AG09309 (cell line): ENCODE measurements at regions not wholly inside any gene's neighbourhood (a gene's known extent, or its start where the extent isn't known, plus 50 kb on each side); places are given as distances from the start of the nearest gene placed in this dataset.
A peak's percentile ranks its signal among the peaks of the same experiment; 100 is the strongest.
"Not testable (repeated sequence)": the region's sequence is repeated elsewhere in the genome, so short reads cannot be mapped to it uniquely, and the experiment has no call there.

Experiments used
- DNase-seq: peaks from one replicate; pipeline ENCODE4 v3.0.0-alpha.2; 2010; ENCODE audit warnings: low read depth
- H3K4me3 ChIP-seq: 2 replicates; pipeline ENCODE4 v1.5.1; 2011; ENCODE audit warnings: mild to moderate bottlenecking, low read depth, low read length, moderate library complexity; ENCODE audit not compliant: control insufficient read depth
- CTCF ChIP-seq: IDR thresholded peaks from 2 replicates; pipeline ENCODE4 v1.5.1; 2011; ENCODE audit warnings: mild to moderate bottlenecking, low read depth, low read length, inconsistent platforms; ENCODE audit not compliant: insufficient read depth, control insufficient read depth; ENCODE audit errors: missing control alignments

- no peak for TF ChIP-seq CTCF
- H3K4me3 ChIP-seq = no peak overlapping the region
- DNase-seq = no peak
These were observed 465.0 kb upstream of the HSF2 start for GRCh38 chr6:121934451-121934850.

- no peak for TF ChIP-seq CTCF
- DNase-seq = no peak
- no peak overlapping the region for H3K4me3 ChIP-seq
These were observed 458.7 kb upstream of the HSF2 start for GRCh38 chr6:121940728-121941127.

- peak; percentile 40 for DNase-seq
- no peak for TF ChIP-seq CTCF
- H3K4me3 ChIP-seq = no peak overlapping the region
These were observed 455.1 kb upstream of the HSF2 start for GRCh38 chr6:121944354-121944753.

GRCh38 chr6:121951123-121951522 lies 448.3 kb upstream of the HSF2 start:
- no peak for DNase-seq
- TF ChIP-seq CTCF = no peak
- no peak overlapping the region for H3K4me3 ChIP-seq

GRCh38 chr6:121951918-121952379 lies 447.5 kb upstream of the HSF2 start:
- H3K4me3 ChIP-seq = no peak overlapping the region
- DNase-seq = peak; percentile 41
- no peak for TF ChIP-seq CTCF

DNA sequence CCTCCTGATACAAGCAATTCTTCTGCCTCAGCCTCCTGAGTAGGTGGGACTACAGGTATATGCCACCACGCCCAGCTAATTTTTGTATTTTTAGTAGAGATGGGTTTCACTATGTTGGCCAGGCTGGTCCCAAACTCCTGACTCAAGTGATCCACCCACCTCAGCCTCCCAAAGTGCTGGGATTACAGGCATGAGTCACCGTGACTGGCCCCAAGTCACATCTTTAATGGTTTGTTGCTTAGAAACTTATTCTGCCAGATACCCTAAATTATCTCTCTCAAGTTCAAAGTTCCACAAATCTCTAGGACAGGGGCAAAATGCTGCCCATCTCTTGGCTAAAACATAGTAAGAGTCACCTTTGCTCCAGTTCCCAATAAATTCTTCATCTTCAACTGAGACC lies 444.1 kb upstream of the HSF2 start:
- not testable (repeated sequence) for DNase-seq, H3K4me3 ChIP-seq

DNA sequence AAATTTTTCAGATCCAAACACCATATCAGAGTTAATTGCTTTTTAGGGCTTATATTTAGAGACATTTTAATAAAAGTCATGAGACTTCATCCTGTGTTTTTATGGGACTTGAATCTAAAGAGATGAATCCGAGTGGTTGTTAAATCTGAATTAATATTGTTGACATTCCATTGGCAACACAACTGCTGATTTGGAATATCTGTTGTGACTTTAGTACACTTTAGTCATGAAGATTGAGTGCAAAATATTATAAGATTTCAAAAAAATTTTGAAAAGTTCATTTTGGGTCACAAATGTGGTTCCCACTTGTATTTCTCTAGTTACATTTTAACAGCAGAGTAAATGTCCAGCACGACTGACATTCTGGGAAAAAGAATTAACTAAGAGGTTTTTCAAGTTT lies 442.7 kb upstream of the HSF2 start:
- DNase-seq = no peak
- no peak overlapping the region for H3K4me3 ChIP-seq
- TF ChIP-seq CTCF = no peak

DNA sequence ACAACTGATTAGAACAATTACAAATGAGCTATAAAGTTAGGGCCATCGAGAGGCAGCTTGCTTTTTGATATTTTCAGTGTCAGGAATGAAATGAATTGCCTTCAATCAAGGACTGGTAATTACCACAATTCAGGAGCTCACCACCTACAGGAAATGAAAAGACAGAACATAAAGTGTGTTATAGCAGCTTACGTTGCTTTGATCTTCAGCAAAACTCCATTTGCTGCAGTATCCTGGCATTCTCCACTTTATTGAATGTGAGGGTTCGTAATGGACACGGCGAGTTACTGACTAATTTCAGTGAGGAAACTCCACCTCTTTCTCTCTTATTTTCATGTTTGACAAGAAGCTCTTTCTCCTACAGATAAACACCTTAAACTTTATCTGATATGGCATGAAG lies 440.0 kb upstream of the HSF2 start:
- no peak for DNase-seq
- no peak for TF ChIP-seq CTCF
- H3K4me3 ChIP-seq = no peak overlapping the region
